GM18505 (cell line): ENCODE measurements at regions not wholly inside any gene's neighbourhood (a gene's known extent, or its start where the extent isn't known, plus 50 kb on each side); places are given as distances from the start of the nearest gene placed in this dataset.

Experiments used
- ATAC-seq: cut with Tn5 transposase; IDR thresholded peaks from one replicate; pipeline ENCODE4 v1.9.1; 2021; ENCODE audit not compliant: unreplicated experiment
- POLR2A ChIP-seq: IDR thresholded peaks from 4 replicates; pipeline ENCODE4 v1.6.1; 2011; ENCODE audit warnings: borderline replicate concordance; ENCODE audit not compliant: insufficient read depth, insufficient read length; ENCODE audit errors: extremely low read depth

GRCh38 chr9:38194870-38195269, 125.8 kb upstream of the SHB start:
- ATAC-seq = no peak

DNA sequence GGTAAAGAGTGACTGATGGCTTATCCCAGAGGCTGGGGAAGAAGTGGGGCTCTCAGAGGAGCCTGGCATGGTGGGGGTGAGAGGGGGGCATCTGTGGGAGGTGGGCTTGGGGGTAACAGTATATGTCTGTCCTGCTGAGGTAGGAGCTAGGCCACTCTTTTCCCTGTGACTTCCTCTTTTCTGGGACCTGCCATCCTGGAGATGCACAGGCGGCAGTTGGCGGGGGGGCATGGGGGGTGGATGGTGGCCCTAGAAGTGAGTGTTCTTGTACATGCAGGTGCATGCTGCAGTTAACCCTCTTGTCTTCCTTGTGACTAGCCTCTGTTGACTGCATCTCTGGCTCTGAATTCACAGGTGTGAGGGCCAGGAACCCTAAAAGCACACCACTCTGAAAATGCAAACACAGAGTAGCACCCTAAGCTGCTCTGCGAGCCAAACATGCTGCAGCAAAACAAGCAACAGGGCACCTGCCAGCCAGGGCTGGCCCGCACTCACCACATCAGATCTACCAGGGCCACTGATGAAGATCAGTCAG, 123.8 kb upstream of the SHB start:
- TF ChIP-seq POLR2A = no peak
- ATAC-seq = no peak

More at GRCh38 chr9:38194870-38195269, 125.8 kb upstream of the SHB start:
- TF ChIP-seq POLR2A = no peak

DNA sequence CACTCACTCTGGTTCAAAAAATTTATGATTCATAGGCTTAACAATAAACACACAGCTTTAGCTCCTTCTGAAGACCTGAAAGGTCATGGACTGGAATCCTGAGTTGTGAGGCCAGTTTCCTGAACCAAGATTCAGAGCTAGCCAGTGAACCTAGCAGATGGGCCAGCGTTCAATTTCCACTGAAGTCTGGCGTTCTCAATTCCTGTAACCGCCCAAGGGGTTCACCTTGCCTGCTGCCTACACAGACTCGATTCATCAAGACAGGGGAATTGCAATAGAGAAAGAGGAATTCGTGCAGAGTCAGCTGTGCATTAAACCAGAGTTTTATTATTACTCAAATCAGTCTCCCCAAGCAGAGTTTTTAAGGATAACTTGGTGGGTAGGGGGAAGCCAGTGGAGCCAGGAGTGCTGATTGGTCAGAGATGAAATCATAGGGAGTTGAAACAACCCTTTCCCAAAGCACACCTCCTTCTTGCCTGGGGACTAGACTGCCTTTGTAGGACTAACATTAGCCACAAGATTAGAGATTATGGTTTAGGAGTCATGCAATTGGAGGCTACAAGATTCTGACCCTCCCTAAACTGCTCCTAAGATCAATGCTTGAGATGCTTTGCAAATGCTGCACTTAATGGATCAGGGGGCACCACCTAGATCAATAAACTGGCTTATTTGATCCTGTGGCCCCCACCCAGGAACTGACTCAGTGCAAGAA, 117.5 kb upstream of the SHB start:
- ATAC-seq = no peak
- TF ChIP-seq POLR2A = no peak

DNA sequence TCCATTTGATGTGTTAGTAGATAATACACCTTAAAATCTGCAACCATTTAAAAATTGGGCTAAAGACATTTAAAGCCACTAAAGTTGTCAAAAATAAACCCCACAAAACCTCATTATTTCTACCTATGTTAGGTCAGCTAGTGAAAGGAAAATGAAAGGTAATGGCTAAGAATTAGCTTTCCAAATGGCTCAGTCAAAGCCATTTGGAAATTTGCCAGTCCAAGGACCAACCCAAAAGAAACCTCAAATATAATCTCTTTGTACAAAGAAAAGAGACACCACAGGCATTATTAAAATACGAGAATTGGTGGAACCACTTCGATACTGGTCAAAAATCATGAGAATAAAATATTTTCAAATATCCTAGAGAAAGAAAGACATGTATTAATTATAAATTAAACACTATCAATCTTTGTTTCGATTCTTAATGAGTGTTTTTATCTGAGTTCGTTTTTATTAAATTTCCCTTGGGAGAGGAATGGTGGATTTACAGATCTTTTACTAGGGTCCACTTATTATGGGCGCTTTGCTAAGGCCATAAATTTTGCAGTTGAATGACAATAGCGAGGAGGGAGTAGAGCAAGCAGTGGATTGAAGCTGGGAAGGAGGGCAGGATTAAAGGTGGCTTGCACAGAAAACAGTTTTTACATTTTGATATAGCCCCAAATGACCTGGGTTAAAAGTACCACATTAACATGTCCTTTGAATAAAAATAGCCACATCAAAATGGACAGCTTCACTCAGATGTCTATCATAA, 116.8 kb upstream of the SHB start:
- ATAC-seq = no peak
- TF ChIP-seq POLR2A = no peak

- no peak for ATAC-seq
- TF ChIP-seq POLR2A = no peak
Measured at GRCh38 chr9:38183994-38184568, 115.1 kb upstream of the SHB start.

GRCh38 chr9:38182321-38182720, 113.3 kb upstream of the SHB start:
- TF ChIP-seq POLR2A = no peak
- ATAC-seq = no peak

DNA sequence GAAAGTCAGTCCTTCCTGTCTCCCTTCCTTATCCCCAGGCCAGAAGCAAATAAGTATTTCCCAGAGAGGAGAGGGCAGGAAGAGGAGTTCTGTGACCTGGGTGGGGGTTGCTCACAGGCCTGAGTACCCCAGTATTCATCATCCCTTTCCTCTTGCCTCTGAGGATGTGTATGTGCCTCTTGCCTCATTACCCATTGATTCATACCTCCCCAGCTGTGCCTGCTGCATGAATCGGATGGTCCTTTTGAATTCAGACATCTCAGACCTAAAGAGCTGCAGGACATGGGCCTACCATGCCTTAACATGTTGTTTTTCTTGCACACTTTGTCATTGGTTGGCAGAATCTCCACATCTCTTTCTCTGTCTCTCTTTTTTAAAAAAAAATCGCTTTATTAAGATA, 112.8 kb upstream of the SHB start:
- no peak for TF ChIP-seq POLR2A
- no peak for ATAC-seq

- ATAC-seq = no peak
- TF ChIP-seq POLR2A = no peak
Measured at GRCh38 chr9:38181232-38181631, 112.2 kb upstream of the SHB start.

DNA sequence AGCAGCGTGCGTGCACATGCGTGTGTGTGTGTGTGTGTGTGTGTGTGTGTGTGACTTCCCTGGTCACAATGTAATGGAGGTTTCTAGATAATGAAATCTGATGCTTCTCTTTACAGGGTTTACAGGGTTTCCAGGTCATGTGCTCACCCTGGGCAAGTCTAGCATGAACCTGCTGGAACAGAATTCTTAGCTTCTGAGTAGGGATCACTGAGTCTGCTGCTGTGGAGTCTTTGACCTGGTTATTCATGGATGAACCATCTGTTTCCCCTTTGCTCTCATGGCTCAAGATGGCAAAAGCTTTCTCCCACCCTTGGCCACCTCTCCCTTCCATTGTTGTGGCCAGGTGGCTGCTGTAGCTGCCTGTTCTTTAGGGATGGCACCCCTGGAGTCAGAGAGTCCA, 111.6 kb upstream of the SHB start:
- ATAC-seq = no peak
- TF ChIP-seq POLR2A = no peak

GRCh38 chr9:38179965-38180364, 110.9 kb upstream of the SHB start:
- no peak for TF ChIP-seq POLR2A

GRCh38 chr9:38178237-38178636, 109.2 kb upstream of the SHB start:
- ATAC-seq = no peak
- TF ChIP-seq POLR2A = no peak

More at GRCh38 chr9:38179965-38180364, 110.9 kb upstream of the SHB start:
- ATAC-seq = no peak

DNA sequence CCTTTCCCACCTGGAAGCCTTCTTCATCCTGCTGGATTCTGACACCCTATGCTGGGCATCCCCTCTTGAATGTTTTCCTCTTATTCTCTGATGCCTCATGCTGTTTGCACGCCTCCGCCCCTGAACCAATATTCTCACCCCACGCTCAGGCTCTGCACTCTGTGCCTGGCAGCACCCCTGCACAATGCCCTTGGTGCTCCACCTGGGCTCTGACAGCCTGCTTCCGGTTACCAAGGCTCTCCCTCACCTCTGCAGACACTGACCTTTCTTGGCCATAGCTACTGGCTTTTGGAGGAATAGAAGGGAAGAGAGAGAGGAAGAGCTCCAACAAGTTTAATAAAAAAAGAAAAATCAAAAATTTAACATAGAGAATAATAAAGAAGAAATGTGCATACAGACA, 108.7 kb upstream of the SHB start:
- TF ChIP-seq POLR2A = no peak

DNA sequence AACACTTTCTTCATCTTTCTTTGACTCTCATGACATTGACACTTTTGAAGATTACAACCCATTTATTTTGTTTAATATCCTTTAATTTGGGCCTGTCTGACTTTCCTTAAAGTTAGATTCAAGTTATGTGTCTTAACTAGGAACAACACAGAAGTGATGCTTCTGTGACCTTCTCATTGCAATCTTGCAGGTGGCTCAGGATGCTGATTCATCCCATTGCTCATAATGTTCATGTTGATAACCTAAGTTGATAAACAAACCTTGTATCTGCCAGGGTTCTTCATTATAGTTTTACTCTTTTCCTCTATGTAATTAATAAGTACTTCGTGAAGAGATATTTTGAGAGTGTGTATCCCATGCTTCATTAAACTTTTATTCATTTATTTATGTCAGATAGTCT, 107.2 kb upstream of the SHB start:
- TF ChIP-seq POLR2A = no peak
- ATAC-seq = no peak

More for the DNA sequence above, 108.7 kb upstream of the SHB start:
- ATAC-seq = no peak
